ENCODE measurements at regions not wholly inside any gene's neighbourhood (a gene's known extent, or its start where the extent isn't known, plus 50 kb on each side); places are given as distances from the start of the nearest gene placed in this dataset.

- TF ChIP-seq ZNF565 (CRISPR knock-in tag; conservative IDR thresholded peaks at IDR 0.05; ENCODE audit: low read depth), result no peak
- no peak for TF ChIP-seq PATZ1 (CRISPR knock-in tag; IDR thresholded peaks at IDR 0.05; ENCODE audit: borderline replicate concordance)
- TF ChIP-seq ZFP30 (CRISPR knock-in tag; IDR thresholded peaks at IDR 0.05), result no peak
- TF ChIP-seq CSRNP3 (CRISPR knock-in tag; IDR thresholded peaks at IDR 0.05), result no peak
- TF ChIP-seq TSHZ2 (CRISPR knock-in tag; IDR thresholded peaks at IDR 0.05), result no peak
- TF ChIP-seq ARNTL (CRISPR knock-in tag; IDR thresholded peaks at IDR 0.05; ENCODE audit: borderline replicate concordance, low read depth), result no peak
- no peak for TF ChIP-seq CREB5 (CRISPR knock-in tag; IDR thresholded peaks at IDR 0.05; ENCODE audit: low read depth)
- no peak for TF ChIP-seq ZFP3 (CRISPR knock-in tag; IDR thresholded peaks at IDR 0.05)
- TF ChIP-seq PPARA (CRISPR knock-in tag; IDR thresholded peaks at IDR 0.05; ENCODE audit: borderline replicate concordance), result no peak
- TF ChIP-seq GLIS3 (CRISPR knock-in tag; IDR thresholded peaks at IDR 0.05), result no peak
These were observed 933.1 kb downstream of the DIAPH3 start for GRCh38 chr13:59230484-59231264.

Measured in SK-N-SH treated with all-trans-retinoic acid at 6 μM for 48 hours (cell line).